Gastrocnemius medialis (tissue), 4 donors: ENCODE measurements at regions not wholly inside any gene's neighbourhood (a gene's known extent, or its start where the extent isn't known, plus 50 kb on each side); places are given as distances from the start of the nearest gene placed in this dataset.

Experiments
- ATAC-seq, 2 donors: fragments of 150-250 bp; one replicate each; pipeline ENCODE4 v1.9.1; 2016
- DNase-seq, 2 donors: peaks; one replicate each; pipeline ENCODE4 v3.0.0-alpha.2; 2019
- H3K27ac ChIP-seq, 4 donors: fragments of 200-600 bp; sonication (generic); 1 replicate in 1 of 4; 2 replicates in 3 of 4; pipeline ENCODE4 v1.5.1; 2016 to 2018; ENCODE audit warnings: mild to moderate bottlenecking in 2 of 4, moderate library complexity in 1 of 4
- H3K27me3 ChIP-seq, 3 donors: fragments of 200-600 bp; sonication (generic) in 2 of 3; 1 replicate in 1 of 3; 2 replicates in 2 of 3; pipeline versions ENCODE4 v1.5.1 to v1.6.0; 2016 to 2019; ENCODE audit warnings: mild to moderate bottlenecking in 1 of 3, moderate library complexity in 1 of 3
- H3K36me3 ChIP-seq, 2 donors: fragments of 200-600 bp; sonication (generic) in 1 of 2; one replicate each; pipeline ENCODE4 v1.5.1; 2017 to 2018
- H3K4me1 ChIP-seq, 2 donors: fragments of 200-600 bp; sonication (generic) in 1 of 2; one replicate each; pipeline ENCODE4 v1.5.1; 2016 to 2017; ENCODE audit warnings: mild to moderate bottlenecking in 2 of 2
- H3K4me3 ChIP-seq, 4 donors: fragments of 200-600 bp; sonication (generic) in 3 of 4; 1 replicate in 1 of 4; 2 replicates in 3 of 4; pipeline ENCODE4 v1.5.1; 2016 to 2019; ENCODE audit warnings: mild to moderate bottlenecking in 2 of 4
- H3K9me3 ChIP-seq, 3 donors: fragments of 200-600 bp; sonication (generic) in 2 of 3; 1 replicate in 1 of 3; 2 replicates in 2 of 3; pipeline ENCODE4 v1.5.1; 2016 to 2019
- POLR2A ChIP-seq, 2 donors: fragments of 450-650 bp; IDR thresholded peaks; one replicate each; pipeline ENCODE4 v1.6.1; 2017; ENCODE audit warnings: antibody characterized with exemption in 2 of 2, mild to moderate bottlenecking in 2 of 2, moderate library complexity in 2 of 2
- in situ Hi-C, 4 donors: fragments of 200-750 bp; cut with MboI; loops; one replicate each; pipeline versions ENCODE4 v1.15.0 to v1.8.0; 2017; ENCODE audit warnings: low sequenced_read_pairs in 4 of 4
- intact Hi-C: fragments of 100-400 bp; cut with DNase I; formaldehyde crosslinking; loops from one replicate; pipeline ENCODE4 v1.15.1; 2023; ENCODE audit warnings: low total_unique reads
- TF ChIP-seq, protein P1 (sequence below), 5 experiments: fragments of 450-650 bp in 3 of 5; fragments of 200-600 bp in 2 of 5; sonication (generic) in 2 of 5; IDR thresholded peaks in 4 of 5; conservative IDR thresholded peaks in 1 of 5; 1 replicate in 4 of 5; 2 replicates in 1 of 5; pipeline ENCODE4 v1.5.1; 2016 to 2019; ENCODE audit warnings: antibody characterized with exemption in 5 of 5, mild to moderate bottlenecking in 3 of 5, moderate library complexity in 3 of 5

DNA sequence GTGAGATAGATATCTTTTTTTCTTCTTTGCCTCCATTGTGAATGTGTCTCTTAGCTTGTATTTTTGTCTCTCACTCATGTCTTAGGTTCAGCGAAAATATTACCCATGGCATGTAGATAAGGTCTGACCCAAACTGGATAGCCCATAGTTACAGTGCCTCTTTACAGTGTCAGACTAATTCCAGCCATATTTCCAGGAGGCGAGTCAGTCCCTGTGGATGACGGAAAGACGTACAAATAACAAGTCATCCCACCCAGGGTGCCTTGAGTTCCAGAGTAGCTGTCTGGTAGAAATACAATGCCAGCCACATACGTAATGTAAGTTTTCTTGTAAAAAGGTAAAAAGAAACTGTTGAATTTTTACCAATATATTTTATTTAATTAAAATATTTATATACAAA is 157.3 kb downstream of the ZNF281 start:
- in situ Hi-C loops: no loop called here
- Histone ChIP-seq H3K27me3 (peaks cover 0 to 4% (median 0%) of the 10 kb centered on the region in 3 donors), H3K27ac (no peak overlapping the region), H3K4me3 (no peak overlapping the region), H3K4me1 (no peaks in the 10 kb centered on the region), H3K36me3 (no peaks in the 10 kb centered on the region), H3K9me3 (no peaks in the 10 kb centered on the region)
- no peak for DNase-seq
- TF ChIP-seq POLR2A (IDR thresholded peaks at IDR 0.05): no peak
- TF ChIP-seq, protein P1, sequence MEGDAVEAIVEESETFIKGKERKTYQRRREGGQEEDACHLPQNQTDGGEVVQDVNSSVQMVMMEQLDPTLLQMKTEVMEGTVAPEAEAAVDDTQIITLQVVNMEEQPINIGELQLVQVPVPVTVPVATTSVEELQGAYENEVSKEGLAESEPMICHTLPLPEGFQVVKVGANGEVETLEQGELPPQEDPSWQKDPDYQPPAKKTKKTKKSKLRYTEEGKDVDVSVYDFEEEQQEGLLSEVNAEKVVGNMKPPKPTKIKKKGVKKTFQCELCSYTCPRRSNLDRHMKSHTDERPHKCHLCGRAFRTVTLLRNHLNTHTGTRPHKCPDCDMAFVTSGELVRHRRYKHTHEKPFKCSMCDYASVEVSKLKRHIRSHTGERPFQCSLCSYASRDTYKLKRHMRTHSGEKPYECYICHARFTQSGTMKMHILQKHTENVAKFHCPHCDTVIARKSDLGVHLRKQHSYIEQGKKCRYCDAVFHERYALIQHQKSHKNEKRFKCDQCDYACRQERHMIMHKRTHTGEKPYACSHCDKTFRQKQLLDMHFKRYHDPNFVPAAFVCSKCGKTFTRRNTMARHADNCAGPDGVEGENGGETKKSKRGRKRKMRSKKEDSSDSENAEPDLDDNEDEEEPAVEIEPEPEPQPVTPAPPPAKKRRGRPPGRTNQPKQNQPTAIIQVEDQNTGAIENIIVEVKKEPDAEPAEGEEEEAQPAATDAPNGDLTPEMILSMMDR (IDR thresholded peaks at IDR 0.05 in 4 of 5, conservative IDR thresholded peaks at IDR 0.05 in 1 of 5): no peak
- intact Hi-C loops: no loop called here
- no peak for ATAC-seq

DNA sequence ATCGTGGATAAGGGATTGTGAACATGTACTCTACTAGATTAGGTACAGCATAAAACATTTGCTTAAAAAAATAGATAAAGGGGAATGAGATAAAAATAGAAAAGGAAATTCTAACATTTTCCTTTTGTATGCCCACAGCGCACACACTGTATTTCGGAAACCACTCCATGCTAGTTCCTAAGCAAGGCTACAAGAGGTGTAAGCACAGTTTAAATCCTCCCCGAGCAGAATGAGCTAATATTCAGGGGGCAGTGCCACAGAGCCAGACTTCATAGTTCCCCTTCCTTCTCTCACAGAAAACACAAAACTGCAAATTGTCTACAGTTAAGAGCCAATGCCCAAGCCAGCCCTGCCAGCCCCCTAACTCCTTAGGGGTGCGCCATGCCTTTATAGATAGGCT is 159.4 kb downstream of the ZNF281 start:
- in situ Hi-C loops (no loop called here), intact Hi-C loops (no loop called here)
- no peak for DNase-seq
- H3K9me3 ChIP-seq: no peaks in the 10 kb centered on the region
- no peaks in the 10 kb centered on the region for H3K4me1 ChIP-seq
- TF ChIP-seq, protein P1 (IDR thresholded peaks at IDR 0.05 in 4 of 5, conservative IDR thresholded peaks at IDR 0.05 in 1 of 5): no peak
- no peak for TF ChIP-seq POLR2A (IDR thresholded peaks at IDR 0.05)
- H3K36me3 ChIP-seq: no peaks in the 10 kb centered on the region
- no peak overlapping the region for H3K4me3 ChIP-seq
- no peak overlapping the region for H3K27ac ChIP-seq
- ATAC-seq: no peak
- peaks cover 1 to 19% (median 4%) of the 10 kb centered on the region in 3 donors for H3K27me3 ChIP-seq

DNA sequence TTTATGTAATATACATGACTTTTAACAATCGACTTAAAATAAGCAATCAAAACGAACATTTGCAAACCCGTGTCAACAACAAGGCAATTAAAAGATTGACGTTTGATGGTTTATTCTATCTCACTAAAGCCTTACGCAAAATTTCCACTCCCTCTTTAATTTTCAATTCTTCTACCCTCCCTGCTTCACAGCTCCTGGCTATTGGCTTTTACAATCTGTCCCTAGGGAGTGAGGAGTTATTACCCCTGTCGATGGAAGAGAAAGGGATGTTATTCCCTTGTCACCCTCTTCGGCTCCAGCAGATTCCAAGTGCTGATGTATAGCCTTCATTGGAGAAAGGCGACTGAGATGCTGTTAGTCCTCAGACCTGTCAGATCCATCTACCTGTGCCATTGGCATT is 161.3 kb downstream of the ZNF281 start:
- H3K4me1 ChIP-seq: no peaks in the 10 kb centered on the region
- H3K36me3 ChIP-seq: no peaks in the 10 kb centered on the region
- H3K27me3 ChIP-seq: peaks cover 4 to 25% (median 4%) of the 10 kb centered on the region in 3 donors
- in situ Hi-C loops: no loop called here
- intact Hi-C loops: loop anchor here (10.0 kb wide), 1 partner anchor 214 kb away; no protein-coding TSS in a partner anchor
- DNase-seq: no peak
- H3K9me3 ChIP-seq: no peaks in the 10 kb centered on the region
- TF ChIP-seq, protein P1 (IDR thresholded peaks at IDR 0.05 in 4 of 5, conservative IDR thresholded peaks at IDR 0.05 in 1 of 5): no peak
- no peak for TF ChIP-seq POLR2A (IDR thresholded peaks at IDR 0.05)
- no peak overlapping the region for H3K4me3 ChIP-seq
- H3K27ac ChIP-seq: no peak overlapping the region
- no peak for ATAC-seq

DNA sequence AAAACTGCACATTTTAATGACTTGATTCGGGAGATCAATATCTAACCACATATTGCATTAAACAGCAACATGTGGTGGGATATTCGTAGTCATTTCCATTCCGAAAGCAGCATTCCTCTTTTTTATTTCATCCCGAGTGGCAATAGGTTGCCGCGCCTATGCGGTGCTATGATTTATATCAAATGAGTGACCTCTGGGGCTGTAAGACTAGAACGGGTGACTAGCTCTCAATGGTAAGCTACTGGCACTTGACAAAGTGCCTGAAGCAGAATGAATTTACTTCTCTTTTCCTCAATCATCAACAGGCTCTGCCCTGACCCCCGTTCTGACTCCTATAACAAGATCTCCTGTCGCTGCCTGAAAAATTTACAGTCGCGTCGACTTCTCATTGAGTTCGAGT is 162.3 kb downstream of the ZNF281 start:
- no peak overlapping the region for H3K4me3 ChIP-seq
- H3K4me1 ChIP-seq: peaks cover 0 to 8% of the 10 kb centered on the region in 2 donors
- H3K9me3 ChIP-seq: no peaks in the 10 kb centered on the region
- no peak for DNase-seq
- H3K36me3 ChIP-seq: no peaks in the 10 kb centered on the region
- ATAC-seq: no peak
- H3K27me3 ChIP-seq: peaks cover 4 to 25% (median 4%) of the 10 kb centered on the region in 3 donors
- intact Hi-C loops (loop anchor here (10.0 kb wide), 1 partner anchor 213 kb away; no protein-coding TSS in a partner anchor), in situ Hi-C loops (no loop called here)
- TF ChIP-seq POLR2A (IDR thresholded peaks at IDR 0.05): no peak
- no peak overlapping the region for H3K27ac ChIP-seq

DNA sequence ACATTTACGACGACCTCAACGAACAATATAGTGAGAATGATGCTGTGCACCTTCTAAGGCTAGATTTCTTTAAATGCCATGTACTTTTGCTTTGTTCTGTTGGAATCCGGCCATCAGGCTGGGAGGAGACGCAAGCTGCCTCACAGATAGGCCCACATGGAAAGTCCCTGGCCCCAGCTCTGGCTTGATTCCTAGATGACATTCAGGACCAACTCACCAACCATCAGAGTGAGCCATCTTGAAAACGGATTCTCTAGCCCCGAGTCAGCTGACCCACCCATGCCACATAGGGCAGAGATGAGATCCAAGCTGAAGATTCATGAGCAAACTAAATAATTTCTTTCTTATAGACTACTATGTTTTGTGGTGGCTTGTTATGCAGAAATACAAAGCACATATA is 164.4 kb downstream of the ZNF281 start:
- Histone ChIP-seq H3K36me3 (no peaks in the 10 kb centered on the region), H3K4me3 (no peak overlapping the region), H3K9me3 (no peaks in the 10 kb centered on the region), H3K27ac (no peak overlapping the region), H3K27me3 (peaks cover 4 to 25% (median 4%) of the 10 kb centered on the region in 3 donors), H3K4me1 (peaks cover 5 to 16% of the 10 kb centered on the region in 2 donors)
- intact Hi-C loops: loop anchor here (10.0 kb wide), 1 partner anchor 211 kb away; no protein-coding TSS in a partner anchor
- ATAC-seq (no peak), DNase-seq (no peak)
- TF ChIP-seq, protein P1 (IDR thresholded peaks at IDR 0.05 in 4 of 5, conservative IDR thresholded peaks at IDR 0.05 in 1 of 5): no peak
- TF ChIP-seq POLR2A (IDR thresholded peaks at IDR 0.05): no peak
- in situ Hi-C loops: no loop called here
